HG03066 (cell line): ENCODE measurements at regions not wholly inside any gene's neighbourhood (a gene's known extent, or its start where the extent isn't known, plus 50 kb on each side); places are given as distances from the start of the nearest gene placed in this dataset.

Source experiments
- ATAC-seq: cut with Tn5 transposase; IDR thresholded peaks from one replicate; pipeline ENCODE4 v1.9.1; 2021; ENCODE audit warnings: low read depth; ENCODE audit not compliant: unreplicated experiment

- ATAC-seq: no peak
Observed at GRCh38 chr9:81141961-81142360, 547.4 kb downstream of the TLE1 start.

GRCh38 chr9:81137976-81138568 lies 551.3 kb downstream of the TLE1 start:
- ATAC-seq: no peak

- no peak for ATAC-seq
Observed at GRCh38 chr9:81132796-81133195, 556.6 kb downstream of the TLE1 start.

GRCh38 chr9:81132318-81132717 lies 557.0 kb downstream of the TLE1 start:
- ATAC-seq: no peak

GRCh38 chr9:81128701-81129100 lies 560.6 kb downstream of the TLE1 start:
- ATAC-seq: no peak

GRCh38 chr9:81125446-81126092 lies 563.8 kb downstream of the TLE1 start:
- ATAC-seq: no peak

- no peak for ATAC-seq
Observed at GRCh38 chr9:81123526-81123925, 565.8 kb downstream of the TLE1 start.

- no peak for ATAC-seq
Observed at GRCh38 chr9:81122749-81123148, 566.6 kb downstream of the TLE1 start.

- ATAC-seq: no peak
Observed at GRCh38 chr9:81119591-81119990, 569.8 kb downstream of the TLE1 start.

- no peak for ATAC-seq
Observed at GRCh38 chr9:81118416-81118815, 570.9 kb downstream of the TLE1 start.

GRCh38 chr9:81116340-81117137 lies 572.8 kb downstream of the TLE1 start:
- ATAC-seq: no peak

- no peak for ATAC-seq
Observed at GRCh38 chr9:81113453-81114124, 575.8 kb downstream of the TLE1 start.

- no peak for ATAC-seq
Observed at GRCh38 chr9:81112627-81113452, 576.5 kb downstream of the TLE1 start.

GRCh38 chr9:81108821-81109220 lies 580.5 kb downstream of the TLE1 start:
- no peak for ATAC-seq

GRCh38 chr9:81108391-81108790 lies 581.0 kb downstream of the TLE1 start:
- ATAC-seq: no peak

GRCh38 chr9:81103597-81104471 lies 585.5 kb downstream of the TLE1 start:
- no peak for ATAC-seq

- ATAC-seq: no peak
Observed at GRCh38 chr9:81097131-81097847, 592.1 kb downstream of the TLE1 start.

GRCh38 chr9:81096625-81097024 lies 592.7 kb downstream of the TLE1 start:
- no peak for ATAC-seq

GRCh38 chr9:81092057-81092456 lies 597.3 kb downstream of the TLE1 start:
- no peak for ATAC-seq
